ENCODE measurements at regions not wholly inside any gene's neighbourhood (a gene's known extent, or its start where the extent isn't known, plus 50 kb on each side); places are given as distances from the start of the nearest gene placed in this dataset.

- TF ChIP-seq IKZF5 (CRISPR knock-in tag; IDR thresholded peaks at IDR 0.05) (no peak), ZNF777 (CRISPR knock-in tag; IDR thresholded peaks at IDR 0.05) (no peak), RFX1 (IDR thresholded peaks at IDR 0.05) (no peak), TGIF2 (CRISPR knock-in tag; IDR thresholded peaks at IDR 0.05) (no peak), FUBP1 (CRISPR knock-in tag; IDR thresholded peaks at IDR 0.05; ENCODE audit: borderline replicate concordance) (no peak)
Measured at GRCh38 chr2:64812285-64812684, 158.6 kb upstream of the SERTAD2 start (continued).

GRCh38 chr2:64814007-64814406, 160.3 kb upstream of the SERTAD2 start:
- no TSS peak for BruUV-seq (replicated peaks)
- no peak for FAIRE-seq
- Histone ChIP-seq H3K27ac (ENCODE audit: extremely low read length, insufficient read depth, low read length) (no peak overlapping the region), H4K20me1 (ENCODE audit: insufficient read depth, low read length) (no peaks in the 10 kb centered on the region), H3K9ac (ENCODE audit: insufficient read depth, low read depth, low read length) (no peak overlapping the region), H3K79me2 (ENCODE audit: insufficient read depth, low read length) (no peaks in the 10 kb centered on the region), H2AFZ (ENCODE audit: low read length) (no peak overlapping the region), H3K9me3 (ENCODE audit: low read length) (no peaks in the 10 kb centered on the region), H3K27me3 (ENCODE audit: control insufficient read depth in 1 of 2, insufficient read depth in 2 of 2, low read length in 2 of 2) (peaks cover 0 to 29% of the 10 kb centered on the region in 2 experiments; a peak in 3 of 5 replicates), H3K4me2 (ENCODE audit: low read depth, low read length) (peak overlapping the region; percentile 40), H3K4me1 (ENCODE audit: insufficient read depth, low read length) (peaks cover 10% of the 10 kb centered on the region), H3K4me3 (replicated peaks in 1 of 3; ENCODE audit: insufficient read depth in 1 of 3, low read depth in 2 of 3, low read length in 3 of 3) (no peak overlapping the region), H3K36me3 (replicated peaks in 1 of 2; ENCODE audit: control insufficient read depth in 1 of 2, insufficient read depth in 2 of 2, low read length in 2 of 2) (no peaks in the 10 kb centered on the region)
- in situ Hi-C loops (cut with HindIII; ENCODE audit: extremely low pct_ligation_motif_present, low pct_unique_long_range_greater_than_20kb) (no loop called here), intact Hi-C loops (cut with micrococcal nuclease; ENCODE audit: unreplicated experiment) (no loop called here)
- no peak for TF ChIP-seq MED8 (CRISPR knock-in tag; IDR thresholded peaks at IDR 0.05; ENCODE audit: insufficient replicate concordance)
- TF ChIP-seq ZKSCAN1 (IDR thresholded peaks at IDR 0.05; ENCODE audit: low read length): peak; percentile 68; the same call in 1 of the 2 replicates
- TF ChIP-seq HIVEP1 (CRISPR knock-in tag; IDR thresholded peaks at IDR 0.05): no peak
- ATAC-seq: no peak
- WGBS (ENCODE audit: low lambda C conversion rate): 69% methylated on average over 5 of the region's 5 CpGs
- POLR2A ChIA-PET: no interaction called here
- CTCF ChIA-PET (ENCODE audit: low intra/inter-chr PET ratio, low total read pairs): no interaction called here
- DNase-seq (ENCODE audit: low spot score): no peak

Measured in HepG2 (cell line).